Keratinocyte (primary cell): ENCODE measurements at regions not wholly inside any gene's neighbourhood (a gene's known extent, or its start where the extent isn't known, plus 50 kb on each side); places are given as distances from the start of the nearest gene placed in this dataset.

Experiments
- DNase-seq: peaks from one replicate; pipeline ENCODE4 v3.0.0-alpha.2; 2011; ENCODE audit warnings: low read depth, missing footprints, low spot score
- FAIRE-seq: peaks from 2 replicates; lab custom pipeline; 2011; peaks lifted over from hg19 to GRCh38; lab: Jason Lieb, UNC
- H2AFZ ChIP-seq: 2 replicates; pipeline ENCODE4 v1.6.0; 2012; ENCODE audit warnings: low read length, control low read depth, inconsistent platforms; ENCODE audit not compliant: control insufficient read depth
- H3K27ac ChIP-seq: 2 replicates; pipeline ENCODE4 v1.5.1; 2011; ENCODE audit warnings: low read length; ENCODE audit not compliant: control insufficient read depth, insufficient read depth
- H3K27me3 ChIP-seq: 3 replicates; pipeline ENCODE4 v1.6.0; 2011; ENCODE audit warnings: low read length; ENCODE audit not compliant: control insufficient read depth, insufficient read depth; ENCODE audit errors: extremely low read depth
- H3K36me3 ChIP-seq, 2 experiments: 2 replicates in 1 of 2; 3 replicates in 1 of 2; pipeline ENCODE4 v1.5.1; 2011; ENCODE audit warnings: low read length in 2 of 2, mild to moderate bottlenecking in 1 of 2; ENCODE audit not compliant: control insufficient read depth in 2 of 2, insufficient read depth in 2 of 2; ENCODE audit errors: extremely low read depth in 1 of 2
- H3K4me1 ChIP-seq: 3 replicates; pipeline ENCODE4 v1.5.1; 2011; ENCODE audit warnings: low read length; ENCODE audit not compliant: control insufficient read depth, insufficient read depth; ENCODE audit errors: extremely low read depth
- H3K4me2 ChIP-seq: 3 replicates; pipeline ENCODE4 v1.6.0; 2011; ENCODE audit warnings: low read depth, low read length; ENCODE audit not compliant: control insufficient read depth, insufficient read depth; ENCODE audit errors: extremely low read depth
- H3K4me3 ChIP-seq, 3 experiments: fragments of 200-600 bp in 1 of 3; sonication (generic) in 1 of 3; 2 replicates in 2 of 3; 3 replicates in 1 of 3; pipeline ENCODE4 v1.5.1; 2011 to 2016; ENCODE audit warnings: low read length in 3 of 3, mild to moderate bottlenecking in 3 of 3, control low read depth in 2 of 3, inconsistent platforms in 1 of 3, low read depth in 1 of 3, mixed read lengths in 1 of 3, mixed run types in 1 of 3, moderate library complexity in 1 of 3; ENCODE audit not compliant: control insufficient read depth in 2 of 3, insufficient read depth in 2 of 3; ENCODE audit errors: extremely low read depth in 1 of 3
- H3K79me2 ChIP-seq: 2 replicates; pipeline ENCODE4 v1.6.0; 2012; ENCODE audit warnings: low read length; ENCODE audit not compliant: control insufficient read depth, insufficient read depth
- H3K9ac ChIP-seq: 3 replicates; pipeline ENCODE4 v1.6.0; 2011; ENCODE audit warnings: low read length; ENCODE audit not compliant: control insufficient read depth, insufficient read depth; ENCODE audit errors: extremely low read depth
- H3K9me1 ChIP-seq: 3 replicates; pipeline ENCODE4 v1.6.0; 2011; ENCODE audit warnings: low read length; ENCODE audit not compliant: control insufficient read depth, insufficient read depth; ENCODE audit errors: extremely low read depth
- H3K9me3 ChIP-seq: 2 replicates; pipeline ENCODE4 v1.5.1; 2012; ENCODE audit warnings: low read depth, low read length; ENCODE audit not compliant: control insufficient read depth
- H4K20me1 ChIP-seq: 3 replicates; pipeline ENCODE4 v1.6.0; 2011; ENCODE audit warnings: low read length; ENCODE audit not compliant: control insufficient read depth, insufficient read depth; ENCODE audit errors: extremely low read depth
- EZH2 ChIP-seq: IDR thresholded peaks from one replicate; pipeline ENCODE4 v1.6.1; 2012; ENCODE audit warnings: inconsistent platforms, mild to moderate bottlenecking, low read length, moderate library complexity
- dilution Hi-C: fragments of 300-500 bp; cut with MboI; formaldehyde crosslinking; loops from one replicate; pipeline ENCODE4 v1.7.0; 2020; ENCODE audit warnings: low sequenced_read_pairs; ENCODE audit not compliant: extremely low pct_ligation_motif_present
- TF ChIP-seq, protein P1 (sequence below), 3 experiments: IDR thresholded peaks in 1 of 3; conservative IDR thresholded peaks in 1 of 3; optimal IDR thresholded peaks in 1 of 3; 2 replicates in 2 of 3; 3 replicates in 1 of 3; pipeline versions ENCODE3 to v1.5.1; 2011; ENCODE audit warnings: low read length in 3 of 3, mild to moderate bottlenecking in 3 of 3, moderate library complexity in 2 of 3, control low read depth in 1 of 3, inconsistent platforms in 1 of 3; ENCODE audit not compliant: insufficient read depth in 2 of 3; ENCODE audit errors: extremely low read depth in 1 of 3

DNA sequence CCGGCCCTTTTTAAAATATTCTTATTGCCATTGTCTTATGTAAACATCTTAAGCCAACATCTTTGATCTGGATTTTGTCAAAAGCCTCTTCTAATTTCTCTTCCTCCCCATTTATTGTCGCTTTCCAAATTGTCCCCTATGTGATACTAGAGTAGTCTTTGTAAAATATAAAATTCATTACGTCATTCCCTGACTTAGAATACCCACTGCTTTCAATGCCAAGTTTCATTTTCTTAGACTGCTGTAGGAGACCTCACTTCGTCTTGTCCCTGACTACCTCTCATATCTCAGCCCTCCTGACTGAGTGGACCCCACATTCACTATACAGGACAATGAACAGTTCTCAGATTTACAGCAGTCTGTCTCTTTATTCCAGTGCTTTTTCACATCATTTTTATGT, 633.9 kb upstream of the LMO3 start:
- no peak overlapping the region for H2AFZ ChIP-seq
- H3K27ac ChIP-seq, result no peak overlapping the region
- no peak for FAIRE-seq
- no peak overlapping the region for H3K4me3 ChIP-seq
- no peaks in the 10 kb centered on the region for H3K9me1 ChIP-seq
- no peaks in the 10 kb centered on the region for H3K9me3 ChIP-seq
- H3K27me3 ChIP-seq, result no peaks in the 10 kb centered on the region
- H4K20me1 ChIP-seq, result no peaks in the 10 kb centered on the region
- H3K4me2 ChIP-seq, result no peak overlapping the region
- TF ChIP-seq, protein P1, sequence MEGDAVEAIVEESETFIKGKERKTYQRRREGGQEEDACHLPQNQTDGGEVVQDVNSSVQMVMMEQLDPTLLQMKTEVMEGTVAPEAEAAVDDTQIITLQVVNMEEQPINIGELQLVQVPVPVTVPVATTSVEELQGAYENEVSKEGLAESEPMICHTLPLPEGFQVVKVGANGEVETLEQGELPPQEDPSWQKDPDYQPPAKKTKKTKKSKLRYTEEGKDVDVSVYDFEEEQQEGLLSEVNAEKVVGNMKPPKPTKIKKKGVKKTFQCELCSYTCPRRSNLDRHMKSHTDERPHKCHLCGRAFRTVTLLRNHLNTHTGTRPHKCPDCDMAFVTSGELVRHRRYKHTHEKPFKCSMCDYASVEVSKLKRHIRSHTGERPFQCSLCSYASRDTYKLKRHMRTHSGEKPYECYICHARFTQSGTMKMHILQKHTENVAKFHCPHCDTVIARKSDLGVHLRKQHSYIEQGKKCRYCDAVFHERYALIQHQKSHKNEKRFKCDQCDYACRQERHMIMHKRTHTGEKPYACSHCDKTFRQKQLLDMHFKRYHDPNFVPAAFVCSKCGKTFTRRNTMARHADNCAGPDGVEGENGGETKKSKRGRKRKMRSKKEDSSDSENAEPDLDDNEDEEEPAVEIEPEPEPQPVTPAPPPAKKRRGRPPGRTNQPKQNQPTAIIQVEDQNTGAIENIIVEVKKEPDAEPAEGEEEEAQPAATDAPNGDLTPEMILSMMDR (optimal IDR thresholded peaks at IDR 0.05 in 1 of 3, IDR thresholded peaks at IDR 0.05 in 1 of 3, conservative IDR thresholded peaks at IDR 0.05 in 1 of 3; ENCODE audit: extremely low read depth in 1 of 3, insufficient read depth in 2 of 3, low read length in 3 of 3), result no peak
- no peak for TF ChIP-seq EZH2
- H3K9ac ChIP-seq, result no peak overlapping the region
- no peaks in the 10 kb centered on the region for H3K79me2 ChIP-seq
- no peak for DNase-seq
- dilution Hi-C loops, result no loop called here
- H3K36me3 ChIP-seq, result no peaks in the 10 kb centered on the region
- no peaks in the 10 kb centered on the region for H3K4me1 ChIP-seq

DNA sequence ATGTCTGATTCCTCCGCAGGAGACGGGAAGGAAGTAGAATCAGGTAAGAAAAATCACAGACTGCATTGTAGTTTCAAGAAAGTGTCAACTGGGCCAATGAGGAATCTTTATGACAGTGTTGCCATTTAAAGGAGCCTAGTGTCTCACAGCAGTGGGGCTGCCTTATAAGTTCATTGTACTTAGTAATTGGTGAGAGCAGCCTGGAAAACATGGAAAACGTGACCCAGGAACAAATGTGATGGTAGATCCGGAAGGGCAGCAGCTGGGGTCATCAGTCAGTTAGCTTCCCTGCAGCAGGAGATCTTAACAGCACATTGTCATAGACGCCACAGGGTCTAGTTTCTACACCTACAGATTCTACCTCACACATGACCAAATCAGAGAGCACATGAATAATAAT, 630.0 kb upstream of the LMO3 start:
- Histone ChIP-seq H2AFZ (no peak overlapping the region), H3K27me3 (no peaks in the 10 kb centered on the region), H3K4me3 (no peak overlapping the region), H3K9me3 (no peaks in the 10 kb centered on the region), H3K27ac (no peak overlapping the region), H3K9ac (no peak overlapping the region), H3K36me3 (no peaks in the 10 kb centered on the region), H3K4me2 (no peak overlapping the region), H4K20me1 (no peaks in the 10 kb centered on the region), H3K4me1 (no peaks in the 10 kb centered on the region), H3K9me1 (no peaks in the 10 kb centered on the region), H3K79me2 (no peaks in the 10 kb centered on the region)
- dilution Hi-C loops, result no loop called here
- no peak for DNase-seq
- no peak for FAIRE-seq
- TF ChIP-seq, protein P1 (optimal IDR thresholded peaks at IDR 0.05 in 1 of 3, IDR thresholded peaks at IDR 0.05 in 1 of 3, conservative IDR thresholded peaks at IDR 0.05 in 1 of 3; ENCODE audit: extremely low read depth in 1 of 3, insufficient read depth in 2 of 3, low read length in 3 of 3), result no peak
- no peak for TF ChIP-seq EZH2
